OCI-LY1 (cell line): ENCODE measurements at regions not wholly inside any gene's neighbourhood (a gene's known extent, or its start where the extent isn't known, plus 50 kb on each side); places are given as distances from the start of the nearest gene placed in this dataset.

ENCODE experiments used
- H2AFZ ChIP-seq: fragments of 200-600 bp; sonication (generic), shearing (Covaris generic); 2 replicates; pipeline ENCODE4 v1.6.0; 2014; ENCODE audit warnings: antibody characterized with exemption, mild to moderate bottlenecking, low read length
- H3F3A ChIP-seq: fragments of 200-600 bp; sonication (generic), shearing (Covaris generic); 2 replicates; pipeline ENCODE4 v1.6.0; 2014; ENCODE audit warnings: mild to moderate bottlenecking, antibody characterized with exemption, low read length, moderate library complexity; ENCODE audit not compliant: insufficient read depth
- H3K27ac ChIP-seq: fragments of 200-600 bp; sonication (generic); 2 replicates; pipeline ENCODE4 v1.5.1; 2014; ENCODE audit warnings: low read length, mixed run types, mild to moderate bottlenecking, low read depth; ENCODE audit not compliant: poor library complexity, severe bottlenecking
- H3K27me3 ChIP-seq: fragments of 200-600 bp; sonication (generic); 2 replicates; pipeline ENCODE4 v1.6.0; 2014; ENCODE audit warnings: antibody characterized with exemption, mild to moderate bottlenecking, low read length, moderate library complexity; ENCODE audit not compliant: insufficient read depth
- H3K36me3 ChIP-seq: fragments of 200-600 bp; sonication (generic); 2 replicates; pipeline ENCODE4 v1.6.1; 2014; ENCODE audit warnings: mild to moderate bottlenecking, antibody characterized with exemption, low read length, moderate library complexity, mixed read lengths; ENCODE audit not compliant: insufficient read depth
- H3K4me1 ChIP-seq: fragments of 200-600 bp; sonication (generic); 2 replicates; pipeline ENCODE4 v1.5.1; 2014; ENCODE audit warnings: mild to moderate bottlenecking, low read length, moderate library complexity; ENCODE audit not compliant: insufficient read depth, severe bottlenecking
- H3K4me2 ChIP-seq: fragments of 200-600 bp; sonication (generic), shearing (Covaris generic); 2 replicates; pipeline ENCODE4 v1.6.1; 2014; ENCODE audit warnings: low read length
- H3K4me3 ChIP-seq: fragments of 200-600 bp; sonication (generic); 2 replicates; pipeline ENCODE4 v1.5.1; 2014; ENCODE audit warnings: low read length, low read depth, mild to moderate bottlenecking, mixed read lengths; ENCODE audit not compliant: poor library complexity, severe bottlenecking
- H3K79me2 ChIP-seq: fragments of 200-600 bp; shearing (Covaris generic); 2 replicates; pipeline ENCODE4 v1.6.1; 2016; ENCODE audit warnings: mixed run types, low read length, mixed read lengths; ENCODE audit not compliant: insufficient read depth
- H3K9ac ChIP-seq: fragments of 200-600 bp; sonication (generic), shearing (Covaris generic); 2 replicates; pipeline ENCODE4 v1.6.1; 2014; ENCODE audit warnings: mild to moderate bottlenecking, low read length, mixed read lengths
- H3K9me2 ChIP-seq: fragments of 200-600 bp; sonication (generic), shearing (Covaris generic); 2 replicates; pipeline ENCODE4 v1.6.1; 2014; ENCODE audit warnings: low read depth, mild to moderate bottlenecking, low read length, mixed read lengths
- H3K9me3 ChIP-seq: fragments of 200-600 bp; shearing (Covaris generic); 2 replicates; pipeline ENCODE4 v1.6.1; 2014; ENCODE audit warnings: low read length, mixed read lengths
- H4K20me1 ChIP-seq: fragments of 200-600 bp; sonication (generic), shearing (Covaris generic); 2 replicates; pipeline ENCODE4 v1.6.0; 2016; ENCODE audit warnings: mild to moderate bottlenecking, low read length; ENCODE audit not compliant: insufficient read depth
- CTCF ChIP-seq: fragments of 200-600 bp; sonication (generic), shearing (Covaris generic); IDR thresholded peaks from 2 replicates; pipeline ENCODE4 v1.5.1; 2017; ENCODE audit warnings: mild to moderate bottlenecking, antibody characterized with exemption, low read length, moderate library complexity, mixed read lengths
- EZH2 ChIP-seq: fragments of 200-600 bp; sonication (generic), shearing (Covaris generic); IDR thresholded peaks from 2 replicates; pipeline ENCODE4 v1.8.0; 2017; ENCODE audit warnings: borderline replicate concordance, mixed run types, mild to moderate bottlenecking, antibody characterized with exemption, low read length, moderate library complexity, mixed read lengths

GRCh38 chr18:60069145-60069544 lies 169.3 kb downstream of the PMAIP1 start:
- Histone ChIP-seq H3K9ac (no peak overlapping the region), H3K79me2 (no peaks in the 10 kb centered on the region), H2AFZ (no peak overlapping the region), H3K4me3 (no peak overlapping the region), H3F3A (no peaks in the 10 kb centered on the region), H3K9me2 (no peaks in the 10 kb centered on the region), H3K27ac (no peak overlapping the region), H3K27me3 (no peaks in the 10 kb centered on the region), H3K4me1 (no peaks in the 10 kb centered on the region), H3K36me3 (no peaks in the 10 kb centered on the region), H4K20me1 (no peaks in the 10 kb centered on the region), H3K9me3 (no peaks in the 10 kb centered on the region), H3K4me2 (no peak overlapping the region)
- no peak for TF ChIP-seq EZH2
- no peak for TF ChIP-seq CTCF

DNA sequence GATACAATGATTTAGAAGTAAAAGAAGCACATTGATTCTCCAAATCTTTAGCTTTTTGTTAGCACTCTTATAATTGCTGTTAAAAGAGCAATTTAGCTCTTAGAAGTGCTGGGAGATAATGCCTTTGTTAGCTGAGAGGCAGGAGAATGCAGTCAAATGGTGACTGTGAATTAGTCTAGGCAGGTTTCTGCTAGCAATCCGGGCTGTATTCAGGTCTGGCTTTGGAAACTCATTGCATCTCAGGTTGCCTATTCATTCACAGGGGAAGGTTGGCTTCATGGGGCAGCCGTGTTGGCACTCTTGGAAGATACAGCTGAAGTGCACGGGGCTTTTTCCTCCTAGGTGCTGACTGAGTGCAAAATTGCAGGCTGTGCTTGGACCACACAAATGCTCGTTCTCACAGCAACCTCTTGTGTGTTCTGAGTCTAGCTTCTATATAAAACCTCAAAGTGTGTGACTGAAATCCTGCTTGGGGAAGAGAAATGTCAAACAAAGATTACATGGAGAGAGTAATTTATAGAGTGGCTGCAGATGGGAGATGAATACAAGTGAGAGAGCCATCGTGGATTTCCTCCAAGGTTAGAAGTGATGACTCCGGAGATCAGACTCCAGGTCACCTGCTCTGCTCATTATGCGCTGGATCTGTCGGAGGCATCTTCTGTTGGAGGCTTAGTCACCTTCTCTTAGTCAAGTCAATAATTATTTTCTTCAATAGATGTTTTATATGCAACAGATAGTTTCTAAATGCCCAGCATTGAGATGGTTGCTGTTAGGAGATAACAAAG lies 167.8 kb downstream of the PMAIP1 start:
- Histone ChIP-seq H3K4me3 (no peak overlapping the region), H4K20me1 (no peaks in the 10 kb centered on the region), H3K9me3 (no peaks in the 10 kb centered on the region), H2AFZ (no peak overlapping the region), H3K4me1 (no peaks in the 10 kb centered on the region), H3K36me3 (no peaks in the 10 kb centered on the region), H3K27ac (no peak overlapping the region), H3K27me3 (no peaks in the 10 kb centered on the region), H3K4me2 (no peak overlapping the region), H3K9ac (no peak overlapping the region), H3K79me2 (no peaks in the 10 kb centered on the region), H3K9me2 (no peaks in the 10 kb centered on the region), H3F3A (no peaks in the 10 kb centered on the region)
- no peak for TF ChIP-seq EZH2
- TF ChIP-seq CTCF = no peak

GRCh38 chr18:60066219-60066975 lies 166.6 kb downstream of the PMAIP1 start:
- TF ChIP-seq EZH2 (no peak), CTCF (no peak)
- H2AFZ ChIP-seq = no peak overlapping the region
- H4K20me1 ChIP-seq = no peaks in the 10 kb centered on the region

More at GRCh38 chr18:60066219-60066975, 166.6 kb downstream of the PMAIP1 start:
- Histone ChIP-seq H3K9me2 (no peaks in the 10 kb centered on the region), H3K4me3 (no peak overlapping the region), H3K36me3 (no peaks in the 10 kb centered on the region), H3K27ac (no peak overlapping the region), H3K27me3 (no peaks in the 10 kb centered on the region), H3F3A (no peaks in the 10 kb centered on the region), H3K4me2 (no peak overlapping the region), H3K79me2 (no peaks in the 10 kb centered on the region), H3K9ac (no peak overlapping the region), H3K9me3 (no peaks in the 10 kb centered on the region), H3K4me1 (no peaks in the 10 kb centered on the region)
